Cardiac fibroblast (primary cell): ENCODE measurements at regions not wholly inside any gene's neighbourhood (a gene's known extent, or its start where the extent isn't known, plus 50 kb on each side); places are given as distances from the start of the nearest gene placed in this dataset.

Experiments
- DNase-seq, 2 donors: peaks; one replicate each; pipeline versions ENCODE4 v3.0.0 to v3.0.0-alpha.2; 2010; ENCODE audit warnings: low read depth in 2 of 2
- H3K4me3 ChIP-seq, 2 donors: replicated peaks in 1 of 2; 1 replicate in 1 of 2; 2 replicates in 1 of 2; pipeline ENCODE4 v1.5.1; 2011; ENCODE audit warnings: low read depth in 2 of 2, low read length in 2 of 2, mild to moderate bottlenecking in 2 of 2, moderate library complexity in 1 of 2
- TF ChIP-seq, protein P1 (sequence below): IDR thresholded peaks from one replicate; pipeline ENCODE4 v1.5.1; 2011; ENCODE audit warnings: low read depth, mild to moderate bottlenecking, low read length, inconsistent platforms

DNA sequence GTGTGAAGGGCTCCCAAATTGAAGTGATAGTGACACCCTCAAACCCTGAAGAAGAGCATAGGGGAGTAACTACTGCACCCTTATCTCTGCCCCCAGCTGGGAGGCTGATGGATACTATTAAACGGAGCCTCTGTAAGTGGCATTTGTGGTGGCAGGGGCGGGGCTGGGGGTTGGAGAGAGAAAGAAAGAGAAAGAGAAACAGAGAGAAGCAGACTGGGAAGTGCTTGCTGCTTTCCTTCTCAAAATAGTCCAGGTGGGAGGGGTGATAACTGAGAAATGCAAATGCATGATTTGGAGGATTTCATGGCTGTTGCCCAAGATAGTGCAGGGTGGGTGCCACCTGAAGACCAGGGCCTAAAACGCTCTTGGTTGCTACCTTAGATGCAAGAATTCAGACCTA, 253.5 kb upstream of the GATB start:
- DNase-seq, result no peak
- TF ChIP-seq, protein P1, sequence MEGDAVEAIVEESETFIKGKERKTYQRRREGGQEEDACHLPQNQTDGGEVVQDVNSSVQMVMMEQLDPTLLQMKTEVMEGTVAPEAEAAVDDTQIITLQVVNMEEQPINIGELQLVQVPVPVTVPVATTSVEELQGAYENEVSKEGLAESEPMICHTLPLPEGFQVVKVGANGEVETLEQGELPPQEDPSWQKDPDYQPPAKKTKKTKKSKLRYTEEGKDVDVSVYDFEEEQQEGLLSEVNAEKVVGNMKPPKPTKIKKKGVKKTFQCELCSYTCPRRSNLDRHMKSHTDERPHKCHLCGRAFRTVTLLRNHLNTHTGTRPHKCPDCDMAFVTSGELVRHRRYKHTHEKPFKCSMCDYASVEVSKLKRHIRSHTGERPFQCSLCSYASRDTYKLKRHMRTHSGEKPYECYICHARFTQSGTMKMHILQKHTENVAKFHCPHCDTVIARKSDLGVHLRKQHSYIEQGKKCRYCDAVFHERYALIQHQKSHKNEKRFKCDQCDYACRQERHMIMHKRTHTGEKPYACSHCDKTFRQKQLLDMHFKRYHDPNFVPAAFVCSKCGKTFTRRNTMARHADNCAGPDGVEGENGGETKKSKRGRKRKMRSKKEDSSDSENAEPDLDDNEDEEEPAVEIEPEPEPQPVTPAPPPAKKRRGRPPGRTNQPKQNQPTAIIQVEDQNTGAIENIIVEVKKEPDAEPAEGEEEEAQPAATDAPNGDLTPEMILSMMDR, result no peak
- H3K4me3 ChIP-seq, result no peak overlapping the region

DNA sequence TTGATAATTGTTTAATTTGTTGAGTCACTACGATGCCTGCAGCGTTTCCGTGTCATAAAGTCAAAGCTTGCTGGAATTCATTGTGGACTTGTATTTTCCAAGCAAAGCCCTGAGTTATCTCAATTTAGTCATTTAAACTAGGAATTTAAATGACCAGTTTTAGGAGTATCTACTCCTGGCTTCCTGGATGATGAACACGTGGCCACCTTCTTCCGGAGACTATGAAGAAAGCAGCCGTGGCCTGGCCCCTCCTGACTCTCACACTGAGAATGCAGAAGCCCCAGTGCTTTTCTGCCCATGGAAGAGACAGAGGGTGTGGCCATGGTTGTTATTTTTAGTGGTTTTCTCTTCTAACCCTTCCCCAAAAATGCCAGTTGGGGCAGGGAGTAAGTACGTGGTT, 250.7 kb upstream of the GATB start:
- H3K4me3 ChIP-seq, result no peak overlapping the region
- TF ChIP-seq, protein P1, result no peak
- no peak for DNase-seq

DNA sequence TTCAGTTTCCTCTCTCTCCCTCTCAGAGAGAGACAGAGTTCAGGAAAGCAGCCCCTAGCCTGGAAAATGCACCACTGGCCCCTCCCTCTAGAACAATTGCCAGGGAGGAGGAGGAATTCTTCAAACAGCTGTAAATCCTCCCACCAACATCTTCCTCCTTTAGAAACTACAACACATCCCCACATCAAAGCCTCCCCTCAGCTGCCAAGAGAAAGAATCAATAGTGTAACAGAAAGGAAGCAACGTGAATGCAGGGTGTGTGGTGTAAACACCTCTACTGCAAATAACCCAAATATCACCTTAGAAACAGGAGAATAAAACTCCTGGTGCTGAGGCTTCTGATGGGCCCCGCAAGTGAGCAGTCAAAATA, 249.9 kb upstream of the GATB start:
- DNase-seq, result no peak
- TF ChIP-seq, protein P1, result no peak
- H3K4me3 ChIP-seq, result no peak overlapping the region

DNA sequence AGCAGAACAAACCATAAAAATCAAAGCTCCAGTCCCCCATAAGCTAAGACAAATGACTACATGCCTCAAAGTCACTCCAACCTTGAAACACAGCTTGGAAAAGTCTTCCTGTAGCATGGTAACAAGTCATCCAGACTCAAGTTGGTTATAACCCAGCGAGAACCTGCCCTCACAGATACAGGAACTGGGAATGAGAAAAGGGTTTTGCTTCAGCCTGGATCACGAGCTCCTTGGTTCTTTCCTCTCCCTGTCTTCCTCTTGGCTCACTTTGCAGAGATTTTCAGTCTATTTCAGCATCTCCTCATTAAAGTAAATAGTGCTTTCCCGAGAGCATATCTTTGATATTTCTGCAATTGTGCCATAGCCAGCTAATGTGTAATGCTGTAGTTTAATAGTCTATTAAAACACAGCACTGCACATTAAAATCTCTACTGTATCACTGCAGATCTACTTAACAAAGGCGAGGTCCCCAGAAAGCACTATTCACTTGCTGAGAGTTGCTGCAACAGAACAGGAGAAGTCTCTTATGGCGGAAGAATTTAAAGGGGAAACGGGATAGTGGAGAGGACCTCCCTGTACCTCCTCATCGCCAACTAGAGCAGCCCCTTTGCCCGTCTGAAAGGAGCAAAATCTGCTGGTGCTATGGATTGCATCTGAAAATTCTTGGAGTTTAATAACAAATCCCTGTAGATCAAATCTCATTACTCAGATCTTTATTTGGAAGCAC, 249.3 kb upstream of the GATB start:
- no peak for DNase-seq
- no peak overlapping the region for H3K4me3 ChIP-seq
- TF ChIP-seq, protein P1, result no peak

DNA sequence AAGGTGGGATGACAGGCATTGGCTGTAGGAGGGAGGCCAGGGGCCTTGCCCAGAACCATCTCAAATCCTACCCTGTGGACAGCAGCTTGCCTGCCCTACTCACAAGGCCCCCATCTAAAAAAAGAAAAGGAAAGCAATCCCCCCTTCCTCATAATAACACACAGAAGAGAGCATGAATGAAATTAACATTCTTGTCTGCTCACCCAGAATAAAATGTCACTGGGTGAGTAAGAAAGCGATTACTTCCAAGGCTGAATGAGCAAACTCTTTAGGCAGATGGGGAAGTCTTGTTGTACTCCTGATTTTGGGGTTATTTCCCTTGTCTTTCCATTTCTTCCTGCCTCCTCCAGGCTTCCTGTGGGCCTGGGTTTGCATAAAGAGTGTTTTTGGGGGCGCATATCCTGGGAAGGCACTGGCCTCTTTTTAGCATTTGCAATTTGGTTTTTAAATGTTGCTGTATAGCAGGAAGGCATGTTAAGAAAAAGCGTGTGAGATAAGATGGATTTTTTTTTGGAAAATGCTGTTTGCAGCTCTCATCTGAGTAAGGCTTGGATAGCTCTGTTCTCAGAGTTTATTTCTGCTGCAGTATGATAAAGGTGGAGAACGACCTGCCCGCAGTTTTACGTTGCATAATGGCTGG, 248.3 kb upstream of the GATB start:
- H3K4me3 ChIP-seq, result no peak overlapping the region
- no peak for DNase-seq
- TF ChIP-seq, protein P1, result no peak

DNA sequence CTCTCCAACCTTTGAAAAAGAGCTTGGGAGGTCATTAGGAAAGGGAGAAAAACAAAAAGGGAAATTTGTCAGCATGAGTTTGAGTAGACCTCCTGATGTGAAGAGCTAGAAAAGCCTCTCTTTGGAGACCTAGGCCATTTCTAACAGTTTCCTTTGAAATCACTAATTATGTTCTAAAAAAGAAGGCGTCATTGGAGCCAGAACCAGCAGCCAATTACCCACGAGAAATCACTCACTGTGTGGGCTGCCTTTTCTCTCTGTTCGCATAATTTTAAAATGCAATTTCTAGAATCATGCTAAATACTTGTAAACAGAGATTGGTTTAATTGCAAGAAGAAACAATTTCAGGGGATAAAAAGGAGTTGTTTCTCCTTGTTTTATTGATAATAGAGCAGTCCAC, 246.3 kb upstream of the GATB start:
- TF ChIP-seq, protein P1, result no peak
- no peak overlapping the region for H3K4me3 ChIP-seq
- no peak for DNase-seq
